WERI-Rb-1 (cell line): ENCODE measurements at regions not wholly inside any gene's neighbourhood (a gene's known extent, or its start where the extent isn't known, plus 50 kb on each side); places are given as distances from the start of the nearest gene placed in this dataset.

ENCODE experiments used
- DNase-seq: peaks from one replicate; pipeline ENCODE4 v3.0.0-alpha.2; 2020
- H3K27ac ChIP-seq: fragments of 250-450 bp; sonication (Bioruptor Pico); 2 replicates; pipeline ENCODE4 v1.5.1; 2020; ENCODE audit warnings: mild to moderate bottlenecking, moderate library complexity
- H3K27me3 ChIP-seq: fragments of 250-450 bp; sonication (Bioruptor Pico); 2 replicates; pipeline ENCODE4 v1.5.1; 2021; ENCODE audit warnings: mild to moderate bottlenecking, low read depth, moderate library complexity; ENCODE audit not compliant: insufficient read depth, severe bottlenecking
- H3K36me3 ChIP-seq: fragments of 250-450 bp; sonication (Bioruptor Pico); 2 replicates; pipeline ENCODE4 v1.5.1; 2020; ENCODE audit warnings: mild to moderate bottlenecking, moderate library complexity
- H3K4me3 ChIP-seq: 2 replicates; pipeline ENCODE4 v1.5.1; 2011; ENCODE audit warnings: low read depth, mild to moderate bottlenecking, control low read depth, low read length
- H3K9me3 ChIP-seq: fragments of 250-450 bp; sonication (Bioruptor Pico); 2 replicates; pipeline ENCODE4 v1.5.1; 2021; ENCODE audit warnings: mild to moderate bottlenecking, moderate library complexity; ENCODE audit not compliant: severe bottlenecking
- TF ChIP-seq, protein P1 (sequence below): IDR thresholded peaks from 2 replicates; pipeline ENCODE4 v1.5.1; 2011; ENCODE audit warnings: low read depth, mild to moderate bottlenecking, control low read depth, inconsistent platforms, low read length

DNA sequence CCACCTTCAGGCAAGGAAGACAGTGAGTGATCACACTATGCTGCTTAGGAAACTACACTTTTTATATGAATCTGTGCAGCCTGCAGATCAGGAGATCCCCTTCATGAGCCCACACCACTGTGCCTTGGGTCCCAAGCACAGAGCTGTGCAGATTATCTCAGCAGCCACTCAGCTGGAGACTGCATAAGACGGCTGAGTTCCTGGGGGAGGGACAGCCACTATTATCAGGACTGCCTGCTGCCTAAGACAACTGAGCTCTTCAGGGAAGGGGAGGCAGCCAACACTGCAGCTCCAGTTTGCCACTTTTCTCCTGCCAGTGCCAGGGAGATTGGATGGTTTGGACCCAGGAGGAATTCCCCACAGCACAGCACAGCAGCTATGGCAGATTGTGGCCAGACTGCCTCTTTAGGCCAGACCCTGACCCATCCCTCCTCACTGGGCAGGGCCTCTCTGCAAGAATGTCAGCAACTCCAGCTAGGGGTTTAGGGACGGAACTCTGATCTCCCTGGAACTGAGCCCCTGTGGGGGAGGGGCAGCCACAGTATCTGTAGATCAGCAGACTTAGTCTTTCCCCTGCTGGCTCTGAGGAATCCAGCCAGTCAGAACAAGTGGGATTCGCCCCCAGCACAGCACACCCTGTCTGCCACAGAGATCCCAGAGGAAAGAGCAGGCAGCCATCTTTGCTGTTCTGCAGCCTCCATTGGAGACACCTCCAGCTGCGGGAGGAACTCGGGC lies 141.3 kb downstream of the KLHL28 start:
- peak; percentile 18 for DNase-seq

GRCh38 chr14:44814196-44814595 lies 147.6 kb downstream of the KLHL28 start:
- DNase-seq, result no peak
- no peak overlapping the region for H3K4me3 ChIP-seq

More for the DNA sequence above, 141.3 kb downstream of the KLHL28 start:
- Histone ChIP-seq H3K36me3 (no peaks in the 10 kb centered on the region), H3K27me3 (peaks cover 54% of the 10 kb centered on the region), H3K9me3 (no peaks in the 10 kb centered on the region), H3K27ac (no peak overlapping the region), H3K4me3 (no peak overlapping the region)
- TF ChIP-seq, protein P1, sequence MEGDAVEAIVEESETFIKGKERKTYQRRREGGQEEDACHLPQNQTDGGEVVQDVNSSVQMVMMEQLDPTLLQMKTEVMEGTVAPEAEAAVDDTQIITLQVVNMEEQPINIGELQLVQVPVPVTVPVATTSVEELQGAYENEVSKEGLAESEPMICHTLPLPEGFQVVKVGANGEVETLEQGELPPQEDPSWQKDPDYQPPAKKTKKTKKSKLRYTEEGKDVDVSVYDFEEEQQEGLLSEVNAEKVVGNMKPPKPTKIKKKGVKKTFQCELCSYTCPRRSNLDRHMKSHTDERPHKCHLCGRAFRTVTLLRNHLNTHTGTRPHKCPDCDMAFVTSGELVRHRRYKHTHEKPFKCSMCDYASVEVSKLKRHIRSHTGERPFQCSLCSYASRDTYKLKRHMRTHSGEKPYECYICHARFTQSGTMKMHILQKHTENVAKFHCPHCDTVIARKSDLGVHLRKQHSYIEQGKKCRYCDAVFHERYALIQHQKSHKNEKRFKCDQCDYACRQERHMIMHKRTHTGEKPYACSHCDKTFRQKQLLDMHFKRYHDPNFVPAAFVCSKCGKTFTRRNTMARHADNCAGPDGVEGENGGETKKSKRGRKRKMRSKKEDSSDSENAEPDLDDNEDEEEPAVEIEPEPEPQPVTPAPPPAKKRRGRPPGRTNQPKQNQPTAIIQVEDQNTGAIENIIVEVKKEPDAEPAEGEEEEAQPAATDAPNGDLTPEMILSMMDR, result no peak

GRCh38 chr14:44812672-44813071 lies 149.1 kb downstream of the KLHL28 start:
- DNase-seq, result no peak
- peaks cover 43% of the 10 kb centered on the region for H3K27me3 ChIP-seq
- no peak overlapping the region for H3K4me3 ChIP-seq
- TF ChIP-seq, protein P1, result no peak
- H3K27ac ChIP-seq, result no peak overlapping the region
- H3K9me3 ChIP-seq, result no peaks in the 10 kb centered on the region
- no peaks in the 10 kb centered on the region for H3K36me3 ChIP-seq

More at GRCh38 chr14:44814196-44814595, 147.6 kb downstream of the KLHL28 start:
- TF ChIP-seq, protein P1, result no peak
- Histone ChIP-seq H3K36me3 (no peaks in the 10 kb centered on the region), H3K9me3 (no peaks in the 10 kb centered on the region), H3K27me3 (peaks cover 51% of the 10 kb centered on the region), H3K27ac (no peak overlapping the region)

DNA sequence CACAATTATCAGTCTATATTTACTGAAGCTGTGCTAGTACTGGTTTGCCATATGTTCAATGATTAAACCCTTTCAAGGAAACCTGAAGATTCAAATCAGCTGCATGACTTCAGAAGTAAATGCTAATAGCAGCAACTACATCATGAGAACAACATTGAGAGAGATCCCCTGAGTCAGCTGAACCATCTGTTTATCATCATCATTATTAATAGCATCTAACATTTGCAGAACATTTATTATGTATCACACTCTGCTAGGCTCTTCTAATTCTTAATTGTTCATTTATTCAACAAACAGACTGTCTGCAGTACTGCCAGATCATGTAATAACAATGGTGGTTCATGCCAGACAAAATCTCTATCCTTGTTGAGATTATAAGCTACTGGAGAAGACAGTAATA lies 157.4 kb downstream of the KLHL28 start:
- H3K4me3 ChIP-seq, result no peak overlapping the region
- no peak overlapping the region for H3K27ac ChIP-seq
- H3K27me3 ChIP-seq, result peaks cover 41% of the 10 kb centered on the region
- no peak for DNase-seq
- no peaks in the 10 kb centered on the region for H3K9me3 ChIP-seq
- TF ChIP-seq, protein P1, result no peak
- H3K36me3 ChIP-seq, result no peaks in the 10 kb centered on the region

GRCh38 chr14:44803239-44803905 lies 158.4 kb downstream of the KLHL28 start:
- Histone ChIP-seq H3K9me3 (no peaks in the 10 kb centered on the region), H3K36me3 (no peaks in the 10 kb centered on the region), H3K27me3 (peaks cover 32% of the 10 kb centered on the region), H3K27ac (no peak overlapping the region), H3K4me3 (no peak overlapping the region)
- DNase-seq, result no peak
- TF ChIP-seq, protein P1, result peak; percentile 26; the same call in 1 of the 2 replicates
